Stimulated activated naive CD8-positive, alpha-beta T cell treated with anti-CD3 and anti-CD28 coated beads, Interleukin-15, Interleukin-2, amounts not matched to agents 100 U/mL and 50 U/mL, for 24 hours (primary cell): ENCODE measurements at regions not wholly inside any gene's neighbourhood (a gene's known extent, or its start where the extent isn't known, plus 50 kb on each side); places are given as distances from the start of the nearest gene placed in this dataset.
"Not testable (repeated sequence)": the region's sequence is repeated elsewhere in the genome, so short reads cannot be mapped to it uniquely, and the experiment has no call there.

Experiments
- ATAC-seq: fragments of 150-1000 bp; cut with Tn5 transposase; one replicate; pipeline ENCODE4 v1.10.0; 2021
- DNase-seq: peaks from one replicate; pipeline ENCODE4 v3.0.0; 2021

DNA sequence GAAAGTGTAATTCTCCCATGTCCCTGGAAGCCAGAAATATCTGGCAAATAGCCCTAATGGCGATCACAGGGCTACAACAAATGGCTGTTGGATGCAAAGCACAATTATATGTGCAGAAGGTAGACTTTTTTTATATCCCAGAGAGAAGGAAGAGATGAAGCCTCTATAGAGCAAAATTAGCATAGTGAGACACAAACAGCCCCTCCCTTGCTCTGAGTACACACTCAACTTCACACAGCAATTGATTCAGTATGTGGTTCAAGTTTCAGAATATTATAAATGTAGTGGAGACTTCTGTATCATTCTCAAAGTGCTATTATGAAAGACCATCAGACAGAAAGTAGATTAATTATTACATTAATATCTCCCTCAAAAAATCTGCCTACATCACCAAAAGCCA is 246.5 kb upstream of the TBX18 start:
- DNase-seq (no peak), ATAC-seq (no peak)

DNA sequence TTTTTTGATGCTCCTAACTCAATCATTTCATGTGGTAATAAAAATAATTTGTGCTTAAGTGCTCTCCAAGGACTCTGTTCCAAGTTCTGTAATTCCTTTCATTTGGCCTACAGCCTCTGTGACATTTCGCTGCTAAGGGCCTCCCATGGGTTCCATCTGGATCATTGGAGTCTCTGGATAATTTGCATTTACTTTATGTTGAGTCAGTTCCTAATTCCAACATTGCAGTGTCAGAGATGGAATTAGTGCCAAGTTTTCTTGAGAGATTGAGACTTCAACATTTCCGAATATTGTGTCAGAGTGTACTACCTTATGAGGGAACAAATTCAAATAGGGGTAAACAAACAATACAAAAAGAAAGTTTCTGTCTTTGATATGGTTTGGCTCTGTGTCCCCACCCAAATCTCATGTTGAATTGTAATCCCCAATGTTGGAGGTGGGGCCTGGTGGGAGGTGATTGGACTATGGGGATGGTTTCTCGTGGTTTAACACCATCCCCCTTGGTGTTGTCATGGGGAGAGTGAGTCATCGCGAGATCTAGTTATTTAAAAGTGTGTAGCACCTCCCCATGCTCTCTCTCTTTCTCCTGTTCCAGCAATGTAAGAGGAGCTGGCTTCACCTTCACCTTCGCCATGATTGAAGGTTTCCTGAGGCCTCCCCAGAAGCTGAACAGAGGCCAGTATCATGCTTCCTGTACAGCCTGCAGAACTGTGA is 244.1 kb upstream of the TBX18 start:
- no peak for ATAC-seq
- DNase-seq = no peak

DNA sequence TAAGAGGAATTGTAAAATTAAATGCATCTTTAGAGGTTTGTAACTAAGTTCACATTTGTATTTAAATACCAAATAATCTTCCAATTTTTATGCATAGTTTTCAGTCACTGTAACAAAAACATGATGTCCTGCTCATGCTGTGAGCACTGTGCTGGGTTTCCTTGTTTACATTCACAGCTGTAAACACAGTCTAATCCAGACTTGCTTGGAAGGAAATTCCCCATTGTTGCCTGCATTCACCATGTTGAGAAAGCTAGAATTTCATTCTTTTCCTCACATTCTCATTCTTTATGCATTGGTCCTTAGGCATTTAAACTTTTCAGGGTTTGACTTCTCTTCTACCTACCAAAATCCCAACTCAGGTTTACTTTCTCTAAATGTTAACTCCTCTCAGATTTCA is 242.0 kb upstream of the TBX18 start:
- DNase-seq (no peak), ATAC-seq (no peak)

DNA sequence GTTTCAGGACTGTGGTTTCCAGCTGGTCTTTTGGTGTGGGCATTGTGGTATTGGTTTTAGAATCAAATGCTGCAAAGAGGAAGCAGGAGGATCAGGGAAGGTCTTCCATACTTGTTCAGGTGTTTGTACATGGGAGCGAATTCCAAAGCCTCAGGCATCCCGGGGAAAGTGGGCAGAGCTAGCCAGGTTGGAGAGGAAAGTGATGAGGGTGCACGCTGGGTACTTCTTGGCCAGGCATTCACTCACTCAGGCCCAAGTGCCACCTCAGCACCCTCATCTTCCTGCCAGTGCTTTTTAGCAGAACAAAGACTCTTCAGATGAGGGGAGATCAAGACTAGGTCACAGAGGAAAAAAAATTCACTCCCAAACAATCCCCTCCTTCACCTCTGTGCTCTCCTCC is 241.1 kb upstream of the TBX18 start:
- no peak for ATAC-seq
- no peak for DNase-seq

DNA sequence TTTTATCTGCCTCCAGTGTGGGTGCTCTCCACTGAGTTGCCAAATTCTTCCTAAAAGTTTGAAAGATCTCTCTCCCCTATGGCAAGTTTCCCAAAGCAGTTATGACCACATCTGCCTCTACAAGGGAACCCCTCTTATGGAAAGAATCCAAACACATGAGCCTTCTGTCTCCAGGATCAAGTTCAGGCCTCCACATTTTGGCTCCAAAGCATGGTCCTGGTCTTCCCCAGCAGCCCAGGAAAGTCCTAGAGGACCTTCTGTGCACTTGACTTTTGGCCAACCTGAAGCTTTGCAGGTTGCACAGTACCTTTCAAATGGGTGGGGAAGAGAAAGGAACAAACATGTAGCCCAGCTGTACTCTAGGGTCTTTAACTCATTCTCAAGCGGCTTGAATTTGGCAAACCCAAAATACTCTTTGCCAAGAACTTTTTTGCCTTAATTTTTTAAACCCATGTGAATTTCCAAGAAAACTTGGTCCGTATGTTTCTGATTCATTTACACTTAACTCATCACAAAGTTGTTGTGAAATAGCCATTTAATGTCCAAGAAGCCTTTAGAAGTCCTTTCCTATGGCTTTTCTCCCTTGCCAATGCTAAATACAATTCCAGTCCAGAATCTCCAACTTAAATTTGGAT is 240.1 kb upstream of the TBX18 start:
- DNase-seq = no peak
- ATAC-seq = no peak

DNA sequence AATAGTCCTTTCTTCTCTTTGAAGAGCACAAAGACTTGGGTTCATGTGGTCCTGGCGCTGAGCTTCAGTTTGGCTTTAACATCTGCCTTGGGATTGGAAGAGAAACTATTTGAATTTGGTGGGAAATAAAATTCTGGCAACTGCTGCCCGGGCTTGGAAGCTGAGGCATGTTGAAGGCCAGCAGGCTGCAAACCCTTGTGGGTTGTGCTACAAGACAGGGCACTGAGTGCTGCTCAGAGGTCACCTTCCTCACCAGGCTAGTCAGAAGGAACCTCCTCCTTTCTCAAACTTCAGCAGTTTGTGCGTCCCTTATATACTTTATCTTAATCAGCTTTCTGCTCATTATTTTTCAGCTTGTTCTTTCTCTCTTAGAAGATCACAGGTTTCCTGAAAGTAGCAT is 238.4 kb upstream of the TBX18 start:
- no peak for ATAC-seq
- no peak for DNase-seq

DNA sequence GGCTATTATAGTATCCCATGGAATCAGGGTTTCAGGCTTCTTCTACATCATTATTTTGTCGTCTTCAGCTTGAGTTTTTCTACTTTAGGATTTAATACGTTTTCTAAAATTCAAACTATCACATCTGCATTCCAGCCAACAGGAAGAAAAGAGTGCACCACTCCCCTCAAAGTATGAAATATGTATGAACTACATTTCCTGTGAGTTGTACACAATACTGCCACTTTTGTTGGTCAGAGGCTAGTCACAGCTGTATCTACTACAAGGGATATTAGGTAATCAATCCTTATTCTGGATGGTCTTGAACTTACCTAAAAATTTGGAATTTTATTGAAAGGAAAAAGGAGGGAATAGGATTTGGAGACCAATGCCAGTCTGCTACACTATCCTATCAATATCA is 235.6 kb upstream of the TBX18 start:
- no peak for DNase-seq
- ATAC-seq = no peak

DNA sequence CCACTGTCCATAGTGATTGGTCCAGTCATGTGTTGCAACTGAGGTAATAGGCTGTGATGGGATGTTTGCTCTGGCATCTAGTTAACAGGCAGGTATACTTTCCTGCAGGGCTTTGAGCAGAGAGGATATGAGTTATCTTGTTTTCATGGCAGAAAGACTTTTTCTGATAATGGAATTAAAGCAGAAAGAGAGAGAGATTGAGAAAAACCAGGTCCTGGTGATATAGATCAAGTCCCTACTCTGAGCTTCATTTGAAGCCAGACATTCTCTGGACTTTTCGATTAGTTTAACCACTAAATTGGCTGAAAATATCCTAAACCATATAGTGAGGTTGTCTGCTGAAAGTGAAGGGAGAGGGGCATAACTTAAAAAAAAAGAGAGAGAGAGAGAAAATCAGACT is 233.8 kb upstream of the TBX18 start:
- ATAC-seq = no peak

DNA sequence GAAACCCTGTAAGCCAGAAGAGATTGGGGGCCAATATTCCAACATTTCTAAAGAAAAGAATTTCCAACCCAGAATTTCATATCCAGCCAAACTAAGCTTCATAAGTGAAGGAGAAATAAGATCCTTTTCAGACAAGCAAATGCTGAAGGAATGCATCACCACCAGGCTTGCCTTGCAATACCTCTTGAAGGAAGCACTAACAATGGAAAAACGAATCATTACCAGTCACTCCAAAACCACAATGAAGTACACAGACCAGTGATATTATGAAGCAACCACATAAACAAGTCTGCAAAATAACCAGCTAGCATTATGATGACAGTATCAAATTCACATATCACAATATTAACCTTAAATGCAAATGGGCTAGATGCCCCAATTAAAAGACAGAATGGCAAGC is 224.4 kb upstream of the TBX18 start:
- DNase-seq, ATAC-seq: not testable (repeated sequence)

More for the DNA sequence above, 233.8 kb upstream of the TBX18 start:
- no peak for DNase-seq

DNA sequence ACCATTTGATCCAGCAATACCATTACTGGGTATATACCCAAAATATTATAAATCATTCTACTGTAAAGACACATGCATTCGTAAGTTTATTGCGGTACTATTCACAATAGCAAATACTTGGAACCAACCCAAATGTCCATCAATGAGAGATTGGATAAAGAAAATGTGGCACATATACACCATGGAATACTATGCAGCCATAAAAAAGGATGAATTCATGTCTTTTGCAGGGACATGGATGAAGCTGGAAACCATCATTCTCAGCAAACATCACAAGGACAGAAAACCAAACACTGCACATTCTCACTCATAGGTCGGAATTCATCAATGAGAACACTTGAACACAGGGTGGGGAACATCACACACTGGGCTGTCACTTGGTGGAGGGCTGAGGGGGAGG is 221.1 kb upstream of the TBX18 start:
- DNase-seq, ATAC-seq: not testable (repeated sequence)

DNA sequence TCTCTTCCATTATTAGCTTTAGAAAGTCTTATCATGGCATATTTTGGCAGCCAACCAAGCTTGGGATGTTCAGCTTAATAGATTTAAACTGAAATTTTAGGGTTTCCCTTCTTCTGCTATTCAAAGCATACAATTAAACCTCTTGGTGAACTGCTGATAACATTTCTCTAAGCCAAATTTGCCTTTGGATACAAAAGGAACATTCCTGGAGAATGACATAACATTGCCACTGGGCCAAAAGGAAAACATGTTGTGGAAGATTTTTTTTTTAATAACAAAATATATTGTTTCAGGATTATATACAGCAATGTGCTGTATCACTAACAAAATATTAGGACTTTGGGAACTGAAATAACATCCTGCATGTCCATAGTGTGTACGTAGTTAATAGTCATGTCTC is 215.1 kb upstream of the TBX18 start:
- no peak for ATAC-seq

DNA sequence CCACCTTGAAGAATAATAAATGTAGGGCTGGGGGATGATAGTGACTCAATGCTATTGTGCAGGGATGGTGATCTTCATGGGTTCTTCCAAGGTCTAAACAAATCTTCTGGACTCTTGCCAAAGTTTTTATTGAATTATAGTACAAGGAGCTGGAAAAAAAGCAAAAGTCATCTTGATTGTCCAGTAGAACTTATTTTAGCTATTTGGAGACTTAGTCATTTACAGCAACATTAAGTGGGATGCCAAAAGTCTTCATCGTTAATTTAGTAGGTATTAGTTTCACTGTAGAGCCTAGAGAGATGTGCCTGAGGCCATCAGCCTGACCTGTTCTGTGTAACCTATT is 212.9 kb upstream of the TBX18 start:
- DNase-seq (no peak), ATAC-seq (no peak)

More for the DNA sequence above, 215.1 kb upstream of the TBX18 start:
- no peak for DNase-seq

DNA sequence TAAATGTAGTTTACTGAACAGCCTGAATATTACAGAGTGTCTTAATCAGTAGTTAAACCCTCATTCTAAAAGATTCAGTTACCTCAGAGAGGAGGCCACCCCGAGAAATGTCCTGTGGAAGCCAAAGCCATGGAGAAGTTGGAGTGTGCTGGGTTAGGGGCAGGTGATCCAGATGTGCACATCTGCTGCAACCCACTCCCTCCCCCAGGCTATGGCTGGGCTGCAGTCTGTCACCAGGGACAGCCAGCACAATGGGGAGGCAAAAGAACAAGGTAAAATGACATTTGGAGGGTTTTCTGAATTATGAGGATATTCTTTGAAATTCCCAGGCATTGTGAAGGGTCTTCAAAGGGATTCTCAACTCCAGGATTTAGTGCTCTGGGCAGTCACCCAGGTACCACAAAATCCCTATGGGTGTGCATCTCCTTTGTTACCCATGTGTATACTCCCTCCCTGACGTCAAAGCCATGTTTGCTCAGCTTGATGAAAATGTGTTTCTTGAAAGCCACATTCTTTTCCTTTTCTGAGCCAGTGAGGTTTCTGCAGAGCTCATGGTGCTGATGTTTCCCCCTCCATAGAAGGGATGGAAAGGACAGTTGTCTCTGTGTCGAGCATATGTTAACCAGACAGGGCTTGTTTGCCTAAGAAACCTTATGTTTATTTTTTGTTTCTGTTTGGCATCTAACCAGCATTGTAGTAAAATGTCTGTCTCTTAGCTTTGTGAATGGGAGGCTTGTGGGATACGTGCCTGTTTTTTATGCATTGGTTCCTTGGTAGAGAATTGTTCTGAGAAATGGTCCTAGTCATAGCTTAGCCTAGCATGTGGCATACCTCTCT is 212.3 kb upstream of the TBX18 start:
- no peak for DNase-seq

DNA sequence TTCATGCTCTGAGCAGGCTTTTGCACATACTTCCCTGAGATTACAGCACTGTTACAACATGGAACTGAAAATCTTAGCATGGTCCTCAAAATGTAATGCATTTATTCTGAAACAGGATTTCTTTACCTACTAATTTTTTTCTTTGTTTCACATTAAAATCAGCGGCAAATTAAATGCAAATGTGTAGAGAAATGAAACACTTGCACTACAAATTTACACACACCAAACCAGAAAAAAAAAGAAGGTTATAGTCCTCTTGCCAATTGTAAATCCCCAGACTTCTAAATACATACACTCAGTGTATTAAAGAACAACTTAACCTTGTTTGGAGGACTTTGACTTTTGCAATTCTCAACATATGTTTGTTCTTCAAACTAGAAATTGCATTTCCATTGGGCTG is 210.9 kb upstream of the TBX18 start:
- ATAC-seq (no peak), DNase-seq (no peak)

More for the DNA sequence above, 212.3 kb upstream of the TBX18 start:
- no peak for ATAC-seq

DNA sequence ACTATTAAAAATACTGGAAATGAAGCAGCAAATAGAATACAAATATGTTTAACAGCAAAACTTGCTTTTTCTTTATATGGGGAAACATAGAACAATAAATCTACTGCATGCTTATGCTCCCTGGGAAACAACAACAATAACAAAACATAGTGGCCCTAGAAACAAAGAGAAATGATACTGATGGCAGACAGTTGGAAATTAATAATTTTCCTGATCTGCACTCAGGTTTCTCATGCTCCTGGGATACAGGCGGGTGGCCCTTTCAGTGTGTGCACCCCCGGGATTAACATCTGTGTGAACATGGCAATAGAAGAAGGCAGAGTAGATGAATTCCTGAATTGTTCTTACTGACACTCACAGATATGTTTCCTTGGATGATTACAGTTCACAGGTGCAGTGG is 209.2 kb upstream of the TBX18 start:
- ATAC-seq (no peak), DNase-seq (no peak)

DNA sequence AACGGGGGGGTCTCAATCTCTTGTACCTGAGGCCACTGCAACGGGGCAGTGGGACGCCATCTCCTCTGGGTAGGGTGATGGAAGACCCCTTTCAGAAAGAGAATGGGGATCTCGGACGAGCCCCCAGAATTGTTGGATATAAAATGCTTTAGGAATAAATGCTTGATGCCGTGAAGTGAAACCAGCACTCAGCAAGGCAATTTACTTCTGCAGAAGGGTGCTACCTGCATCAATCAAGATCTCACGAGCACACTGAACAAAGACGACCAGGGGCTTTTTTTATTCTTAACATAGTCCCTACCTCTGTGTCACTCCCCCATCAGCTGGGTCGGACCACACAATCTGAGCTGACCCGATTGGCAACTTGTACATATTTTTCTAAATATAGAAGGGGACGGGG is 203.6 kb upstream of the TBX18 start:
- ATAC-seq = no peak
- DNase-seq = no peak

DNA sequence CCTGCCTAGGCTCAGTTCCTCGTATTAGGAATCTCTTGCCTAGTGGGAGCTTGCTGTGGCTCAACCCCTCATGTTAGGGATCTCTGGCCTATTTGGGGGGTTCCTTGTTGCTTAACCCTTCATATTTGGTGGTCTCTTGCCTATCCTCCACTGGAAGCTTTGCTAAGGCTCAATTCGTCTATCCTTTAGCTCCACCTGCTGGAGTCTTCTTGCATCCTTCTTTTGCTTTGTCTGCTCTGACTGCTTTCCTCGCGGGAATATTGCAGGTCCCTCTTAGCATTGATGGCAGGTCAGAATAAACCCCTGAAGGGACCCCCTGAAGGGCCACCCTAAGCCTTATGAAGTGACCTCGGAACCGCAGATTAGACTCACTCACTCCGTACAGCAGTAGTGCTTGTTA is 203.0 kb upstream of the TBX18 start:
- ATAC-seq (no peak), DNase-seq (no peak)

DNA sequence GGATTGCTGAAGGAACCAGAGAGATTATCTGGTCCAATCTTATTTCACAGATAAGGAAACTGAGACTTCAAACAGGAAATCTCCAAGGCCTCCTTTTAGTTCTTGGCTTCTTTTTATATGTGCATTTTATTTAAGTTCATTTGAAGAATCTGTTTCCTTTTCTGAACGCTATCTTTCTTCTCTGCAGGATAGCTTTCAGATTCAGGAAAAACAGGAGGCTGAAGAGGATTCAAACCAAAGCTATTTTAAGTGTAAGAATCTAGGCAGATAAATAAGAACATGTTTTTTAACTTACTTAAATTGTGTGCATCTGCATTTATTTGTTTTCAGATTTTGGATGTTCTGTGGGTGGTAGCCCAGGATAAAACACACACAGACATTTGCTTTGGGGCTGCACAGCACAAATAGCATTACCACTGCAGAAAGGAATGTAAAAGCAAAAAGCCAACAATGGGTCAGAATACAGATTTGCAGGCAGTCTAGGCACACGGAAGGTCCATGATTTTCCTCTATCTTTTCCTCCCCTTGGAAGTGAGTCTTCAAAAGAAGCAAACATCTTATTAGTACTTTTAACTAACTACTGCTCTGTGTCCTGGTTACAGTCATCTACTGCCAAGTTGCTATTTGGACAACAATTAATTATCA is 188.8 kb upstream of the TBX18 start:
- ATAC-seq (no peak), DNase-seq (no peak)

DNA sequence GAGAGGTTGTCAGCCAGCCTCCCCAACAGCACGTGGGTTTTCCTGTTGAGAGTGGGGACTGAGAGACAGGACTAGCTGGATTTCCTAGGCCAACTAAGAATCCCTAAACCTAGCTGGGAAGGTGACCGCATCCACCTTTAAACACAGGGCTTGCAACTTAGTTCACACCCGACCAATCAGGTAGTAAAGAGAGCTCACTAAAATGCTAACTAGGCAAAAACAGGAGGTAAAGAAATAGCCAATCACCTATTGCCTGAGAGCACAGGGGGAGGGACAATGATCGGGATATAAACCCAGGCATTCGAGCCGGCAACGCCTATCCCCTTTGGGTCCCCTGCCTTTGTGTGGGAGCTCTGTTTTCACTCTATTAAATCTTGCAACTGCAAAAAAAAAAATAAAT is 180.5 kb upstream of the TBX18 start:
- not testable (repeated sequence) for DNase-seq, ATAC-seq

DNA sequence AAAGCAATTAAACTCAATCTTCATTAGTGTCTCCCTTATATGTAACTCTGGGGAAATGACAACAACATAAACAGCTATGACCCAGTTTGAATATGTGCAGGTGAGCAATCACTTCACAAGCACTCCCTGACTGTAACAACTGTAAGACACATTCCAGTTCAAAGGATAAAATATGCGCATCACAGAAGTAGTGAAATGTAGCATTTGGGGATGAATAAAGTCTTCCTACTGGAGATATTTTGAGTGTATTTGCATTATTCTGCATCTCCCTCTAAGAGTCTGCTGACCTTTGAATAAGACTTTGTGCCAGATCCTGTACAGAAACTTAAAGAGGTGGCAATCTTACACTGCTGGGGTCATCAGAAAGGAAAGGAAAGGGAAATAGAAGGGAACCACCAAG is 179.5 kb upstream of the TBX18 start:
- ATAC-seq = no peak

DNA sequence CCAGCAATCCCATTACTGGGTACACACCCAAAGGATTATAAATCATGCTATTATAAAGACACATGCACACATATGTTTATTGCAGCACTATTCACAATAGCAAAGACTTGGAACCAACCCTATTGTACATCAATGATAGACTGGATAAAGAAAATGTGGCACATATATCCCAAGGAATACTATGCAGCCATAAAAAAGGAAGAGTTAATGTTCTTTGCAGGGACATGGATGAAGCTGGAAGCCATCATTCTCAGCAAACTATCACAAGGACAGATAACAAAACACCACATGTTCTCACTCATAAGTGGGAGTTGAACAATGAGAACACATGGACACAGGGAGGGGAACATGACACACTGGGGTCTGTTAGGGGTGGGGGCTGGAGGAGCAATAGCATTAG is 177.2 kb upstream of the TBX18 start:
- DNase-seq, ATAC-seq: not testable (repeated sequence)

More for the DNA sequence above, 179.5 kb upstream of the TBX18 start:
- no peak for DNase-seq

DNA sequence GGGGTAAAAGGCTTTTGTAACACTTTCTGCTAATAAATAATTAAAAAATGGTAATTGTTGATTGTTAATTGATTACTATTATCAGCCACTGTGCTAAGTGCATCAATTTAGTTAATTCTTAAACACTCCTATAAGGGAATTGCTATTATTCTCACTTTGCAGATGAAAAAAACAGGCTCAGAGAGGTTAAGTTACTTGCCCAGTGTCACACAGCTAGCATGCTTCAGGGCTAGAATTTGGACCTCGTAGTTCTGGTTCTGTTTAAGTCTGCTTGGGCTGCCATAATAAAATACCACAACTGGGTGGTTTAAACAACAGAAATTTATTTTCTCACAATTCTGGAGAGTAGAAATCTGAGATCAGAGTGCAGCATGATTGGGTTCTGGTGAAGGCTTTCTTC is 164.8 kb upstream of the TBX18 start:
- no peak for ATAC-seq
- no peak for DNase-seq

DNA sequence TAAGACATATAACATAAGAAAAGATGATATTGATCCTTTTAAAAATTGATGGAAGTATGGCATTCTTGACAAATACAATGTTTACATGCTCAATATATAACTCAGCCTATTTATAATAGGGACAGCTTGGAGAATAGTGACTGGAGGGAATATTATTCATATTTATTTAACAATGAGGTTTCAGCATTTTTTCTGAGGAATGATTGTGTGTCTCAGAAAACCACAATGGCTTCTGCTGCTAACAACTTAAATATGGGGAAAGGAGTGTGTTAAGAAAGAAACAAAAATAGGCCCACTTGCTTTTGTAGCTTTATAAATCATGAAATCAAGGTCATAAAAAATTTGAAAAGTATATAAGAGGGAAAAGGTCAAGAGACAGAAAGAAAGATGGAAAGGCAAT is 163.2 kb upstream of the TBX18 start:
- ATAC-seq (no peak), DNase-seq (no peak)
